Mucosa of descending colon (tissue), 3 donors: ENCODE measurements at regions not wholly inside any gene's neighbourhood (a gene's known extent, or its start where the extent isn't known, plus 50 kb on each side); places are given as distances from the start of the nearest gene placed in this dataset.

Experiments used
- ATAC-seq: fragments of 200-7000 bp; cut with Tn5 transposase; one replicate; pipeline ENCODE4 v1.9.1; 2020; ENCODE audit warnings: mild to moderate bottlenecking, moderate library complexity
- DNase-seq, 3 donors: peaks; one replicate each; pipeline ENCODE4 v3.0.0-alpha.2; 2020
- H3K36me3 ChIP-seq: fragments of 200-600 bp; one replicate; pipeline ENCODE4 v1.8.0; 2021; ENCODE audit warnings: low read depth, mild to moderate bottlenecking
- H3K4me1 ChIP-seq: fragments of 200-600 bp; one replicate; pipeline ENCODE4 v1.8.0; 2021; ENCODE audit warnings: low read depth, mild to moderate bottlenecking
- H3K4me3 ChIP-seq: fragments of 200-600 bp; one replicate; pipeline ENCODE4 v1.8.0; 2021; ENCODE audit warnings: mild to moderate bottlenecking
- H3K9me3 ChIP-seq: fragments of 200-600 bp; one replicate; pipeline ENCODE4 v1.8.0; 2021; ENCODE audit warnings: mild to moderate bottlenecking
- CTCF ChIP-seq: fragments of 200-600 bp; IDR thresholded peaks from one replicate; pipeline ENCODE4 v1.8.0; 2022; ENCODE audit warnings: antibody characterized with exemption, mild to moderate bottlenecking
- intact Hi-C, 2 donors: fragments of 100-400 bp; cut with DNase I in 1 of 2; cut with micrococcal nuclease in 1 of 2; formaldehyde crosslinking; loops; one replicate each; pipeline versions ENCODE4 v1.11.0 to v1.11.1; 2022; cut with DNase I, micrococcal nuclease
- donor health status: DM: no; HTN: no; CAD: no; lungs with moderate emphysema.
- donor health status: DM: no; HTN: no; CAD: no.
- donor health status: DM: no; HTN: yes; CAD: no.

- Histone ChIP-seq H3K4me1 (no peaks in the 10 kb centered on the region), H3K36me3 (no peaks in the 10 kb centered on the region), H3K9me3 (no peaks in the 10 kb centered on the region), H3K4me3 (no peak overlapping the region)
- intact Hi-C loops = no loop called here
- DNase-seq (no peak), ATAC-seq (no peak)
- TF ChIP-seq CTCF = no peak
Observed at GRCh38 chr3:124545891-124546290, 184.4 kb upstream of the UMPS start.

- Histone ChIP-seq H3K9me3 (no peaks in the 10 kb centered on the region), H3K4me1 (peaks cover 18% of the 10 kb centered on the region), H3K4me3 (no peak overlapping the region), H3K36me3 (no peaks in the 10 kb centered on the region)
- DNase-seq = peak in 2 of 3 donors; percentile 49 to 82
- TF ChIP-seq CTCF = no peak
- intact Hi-C loops = loop anchor here in 1 of 2 donors (10.0 kb wide), 1 partner anchor 197 kb away; no protein-coding TSS in a partner anchor
- peak; percentile 87 for ATAC-seq
Observed at GRCh38 chr3:124552224-124552623, 178.0 kb upstream of the UMPS start.

- Histone ChIP-seq H3K9me3 (no peaks in the 10 kb centered on the region), H3K4me3 (no peak overlapping the region), H3K4me1 (peaks cover 24% of the 10 kb centered on the region), H3K36me3 (no peaks in the 10 kb centered on the region)
- TF ChIP-seq CTCF = no peak
- ATAC-seq (no peak), DNase-seq (no peak)
- intact Hi-C loops = loop anchor here in 1 of 2 donors (10.0 kb wide), 1 partner anchor 198 kb away; no protein-coding TSS in a partner anchor
Observed at GRCh38 chr3:124553178-124553577, 177.1 kb upstream of the UMPS start.

- intact Hi-C loops = loop anchor here in 1 of 2 donors (10.0 kb wide), 1 partner anchor 202 kb away; no protein-coding TSS in a partner anchor
- no peak for ATAC-seq
- H3K9me3 ChIP-seq = no peaks in the 10 kb centered on the region
- no peaks in the 10 kb centered on the region for H3K36me3 ChIP-seq
- DNase-seq = no peak
- no peak for TF ChIP-seq CTCF
- H3K4me3 ChIP-seq = no peak overlapping the region
- peaks cover 30% of the 10 kb centered on the region for H3K4me1 ChIP-seq
Observed at GRCh38 chr3:124556636-124557035, 173.6 kb upstream of the UMPS start.

GRCh38 chr3:124557433-124558232 is 172.6 kb upstream of the UMPS start:
- intact Hi-C loops = loop anchor here in 1 of 2 donors (10.0 kb wide), 1 partner anchor 203 kb away; no protein-coding TSS in a partner anchor

More at GRCh38 chr3:124557433-124558232, 172.6 kb upstream of the UMPS start:
- TF ChIP-seq CTCF = no peak
- H3K4me1 ChIP-seq = peaks cover 28% of the 10 kb centered on the region
- H3K36me3 ChIP-seq = no peaks in the 10 kb centered on the region
- no peak overlapping the region for H3K4me3 ChIP-seq
- no peaks in the 10 kb centered on the region for H3K9me3 ChIP-seq
- DNase-seq (peak in 1 of 3 donors; percentile 39), ATAC-seq (peak; percentile 26)
